Endothelial cell of hepatic sinusoid (primary cell): ENCODE measurements at regions not wholly inside any gene's neighbourhood (a gene's known extent, or its start where the extent isn't known, plus 50 kb on each side); places are given as distances from the start of the nearest gene placed in this dataset.
"Not testable (repeated sequence)": the region's sequence is repeated elsewhere in the genome, so short reads cannot be mapped to it uniquely, and the experiment has no call there.

Source experiments
- in situ Hi-C: cut with HindIII; loops from 2 replicates; pipeline ENCODE4 v1.10.0; 2017; ENCODE audit warnings: low sequenced_read_pairs

- in situ Hi-C loops, result no loop called here
These were observed 689.6 kb upstream of the HS6ST1 start for GRCh38 chr2:129008055-129008880.

- in situ Hi-C loops, result no loop called here
These were observed 690.4 kb upstream of the HS6ST1 start for GRCh38 chr2:129008881-129009554.

- in situ Hi-C loops, result no loop called here
These were observed 691.0 kb upstream of the HS6ST1 start for GRCh38 chr2:129009555-129010146.

GRCh38 chr2:129010262-129010661 is 691.6 kb upstream of the HS6ST1 start:
- in situ Hi-C loops, result no loop called here

- in situ Hi-C loops, result no loop called here
These were observed 692.9 kb upstream of the HS6ST1 start for GRCh38 chr2:129011466-129012061.

- in situ Hi-C loops, result no loop called here
These were observed 695.8 kb upstream of the HS6ST1 start for GRCh38 chr2:129014432-129014831.

GRCh38 chr2:129015397-129016285 is 697.0 kb upstream of the HS6ST1 start:
- in situ Hi-C loops, result no loop called here

GRCh38 chr2:129016972-129017371 is 698.3 kb upstream of the HS6ST1 start:
- in situ Hi-C loops, result no loop called here

- in situ Hi-C loops, result no loop called here
These were observed 706.1 kb upstream of the HS6ST1 start for GRCh38 chr2:129024796-129025195.

- in situ Hi-C loops, result no loop called here
These were observed 717.3 kb upstream of the HS6ST1 start for GRCh38 chr2:129035992-129036391.

- in situ Hi-C loops, result not testable (repeated sequence)
These were observed 725.0 kb upstream of the HS6ST1 start for GRCh38 chr2:129043677-129044076.

- in situ Hi-C loops, result not testable (repeated sequence)
These were observed 727.8 kb upstream of the HS6ST1 start for GRCh38 chr2:129046475-129046874.

- in situ Hi-C loops, result no loop called here
These were observed 731.4 kb upstream of the HS6ST1 start for GRCh38 chr2:129050101-129050500.

- in situ Hi-C loops, result no loop called here
These were observed 736.6 kb upstream of the HS6ST1 start for GRCh38 chr2:129055242-129055641.

GRCh38 chr2:129055824-129056223 is 737.2 kb upstream of the HS6ST1 start:
- in situ Hi-C loops, result no loop called here

- in situ Hi-C loops, result no loop called here
These were observed 737.8 kb upstream of the HS6ST1 start for GRCh38 chr2:129056309-129056958.

GRCh38 chr2:129056959-129057317 is 738.3 kb upstream of the HS6ST1 start:
- in situ Hi-C loops, result no loop called here

GRCh38 chr2:129058981-129059380 is 740.3 kb upstream of the HS6ST1 start:
- in situ Hi-C loops, result no loop called here

- in situ Hi-C loops, result no loop called here
These were observed 740.8 kb upstream of the HS6ST1 start for GRCh38 chr2:129059476-129059875.
